Neural progenitor cell (in vitro differentiated cells): ENCODE measurements at regions not wholly inside any gene's neighbourhood (a gene's known extent, or its start where the extent isn't known, plus 50 kb on each side); places are given as distances from the start of the nearest gene placed in this dataset.

Source experiments
- DNase-seq: peaks from one replicate; pipeline ENCODE4 v3.0.0-alpha.2; 2016; ENCODE audit warnings: low spot score
- H2AFZ ChIP-seq: fragments of 200-600 bp; sonication (generic); replicated peaks from 2 replicates; pipeline ENCODE4 v1.6.1; 2016; ENCODE audit warnings: antibody characterized with exemption
- H3F3A ChIP-seq: fragments of 200-600 bp; sonication (generic); 2 replicates; pipeline ENCODE4 v1.6.1; 2016; ENCODE audit warnings: antibody characterized with exemption, low read depth
- H3K27ac ChIP-seq: fragments of 200-600 bp; sonication (generic); 2 replicates; pipeline ENCODE4 v1.5.1; 2016; ENCODE audit warnings: mild to moderate bottlenecking
- H3K27me3 ChIP-seq: fragments of 200-600 bp; sonication (generic); 2 replicates; pipeline ENCODE4 v1.6.1; 2016; ENCODE audit warnings: mild to moderate bottlenecking, moderate library complexity
- H3K36me3 ChIP-seq: fragments of 200-600 bp; sonication (generic); 2 replicates; pipeline ENCODE4 v1.5.1; 2016
- H3K4me1 ChIP-seq: fragments of 200-600 bp; sonication (generic); 2 replicates; pipeline ENCODE4 v1.6.1; 2016; ENCODE audit warnings: mixed run types
- H3K4me2 ChIP-seq: fragments of 200-600 bp; sonication (generic); 2 replicates; pipeline ENCODE4 v1.6.1; 2016
- H3K4me3 ChIP-seq: fragments of 200-600 bp; sonication (generic); 2 replicates; pipeline ENCODE4 v1.5.1; 2016
- H3K79me2 ChIP-seq: fragments of 200-600 bp; sonication (generic); 2 replicates; pipeline ENCODE4 v1.6.1; 2016; ENCODE audit warnings: low read depth
- H3K9ac ChIP-seq: fragments of 200-600 bp; sonication (generic); 2 replicates; pipeline ENCODE4 v1.6.1; 2016
- H3K9me3 ChIP-seq: fragments of 200-600 bp; sonication (generic); 2 replicates; pipeline ENCODE4 v1.5.1; 2016; ENCODE audit warnings: low read depth
- H4K20me1 ChIP-seq: fragments of 200-600 bp; sonication (generic); 2 replicates; pipeline ENCODE4 v1.6.1; 2016; ENCODE audit warnings: low read depth
- H3K27ac Mint-ChIP-seq: 3 replicates; pipeline ENCODE4 v1.8.0; 2021; ENCODE audit warnings: mixed read lengths
- H3K27me3 Mint-ChIP-seq: 2 replicates; pipeline ENCODE4 v1.8.0; 2022; ENCODE audit warnings: low read depth, mild to moderate bottlenecking, inconsistent platforms, moderate library complexity, mixed read lengths; ENCODE audit not compliant: insufficient read depth
- H3K36me3 Mint-ChIP-seq: 3 replicates; pipeline ENCODE4 v1.8.0; 2021; ENCODE audit warnings: mixed read lengths
- H3K4me1 Mint-ChIP-seq: 3 replicates; pipeline ENCODE4 v1.8.0; 2021; ENCODE audit warnings: mixed read lengths
- H3K4me3 Mint-ChIP-seq: 3 replicates; pipeline ENCODE4 v1.8.0; 2021; ENCODE audit warnings: mild to moderate bottlenecking, moderate library complexity, mixed read lengths
- H3K9me3 Mint-ChIP-seq: 3 replicates; pipeline ENCODE4 v1.8.0; 2020; ENCODE audit warnings: mixed read lengths
- CTCF ChIP-seq: fragments of 200-600 bp; sonication (generic); IDR thresholded peaks from 2 replicates; pipeline ENCODE4 v1.5.1; 2017; ENCODE audit warnings: antibody characterized with exemption, mild to moderate bottlenecking
- EZH2 ChIP-seq: fragments of 200-600 bp; sonication (generic); IDR thresholded peaks from 2 replicates; pipeline ENCODE4 v1.6.1; 2017; ENCODE audit warnings: antibody characterized with exemption, mild to moderate bottlenecking, moderate library complexity
- EZH2phosphoT487 ChIP-seq: fragments of 200-600 bp; sonication (generic); IDR thresholded peaks from 2 replicates; pipeline ENCODE4 v1.6.1; 2017; ENCODE audit warnings: antibody characterized with exemption

- Mint-ChIP-seq H3K9me3 (no peaks in the 10 kb centered on the region), H3K4me3 (no peak overlapping the region), H3K4me1 (no peaks in the 10 kb centered on the region), H3K27ac (no peak overlapping the region), H3K36me3 (no peaks in the 10 kb centered on the region), H3K27me3 (no peaks in the 10 kb centered on the region)
- no peaks in the 10 kb centered on the region for H3K4me1 ChIP-seq
- no peaks in the 10 kb centered on the region for H3K36me3 ChIP-seq
- no peaks in the 10 kb centered on the region for H3K9me3 ChIP-seq
- H2AFZ ChIP-seq, result peak overlapping the region; percentile 18
- H4K20me1 ChIP-seq, result no peaks in the 10 kb centered on the region
- no peak overlapping the region for H3K9ac ChIP-seq
- DNase-seq, result no peak
- no peak overlapping the region for H3K4me2 ChIP-seq
- no peaks in the 10 kb centered on the region for H3F3A ChIP-seq
- no peaks in the 10 kb centered on the region for H3K79me2 ChIP-seq
- H3K27ac ChIP-seq, result no peak overlapping the region
- TF ChIP-seq EZH2 (no peak), CTCF (no peak), EZH2phosphoT487 (no peak)
- H3K4me3 ChIP-seq, result no peak overlapping the region
- no peaks in the 10 kb centered on the region for H3K27me3 ChIP-seq
Measured at GRCh38 chr6:18053555-18054445, 66.4 kb upstream of the KIF13A start.

- H3K9me3 Mint-ChIP-seq, result no peaks in the 10 kb centered on the region
- Histone ChIP-seq H3K9ac (no peak overlapping the region), H3K79me2 (no peaks in the 10 kb centered on the region), H3K4me2 (no peak overlapping the region), H3K36me3 (no peaks in the 10 kb centered on the region), H3K27me3 (no peaks in the 10 kb centered on the region), H4K20me1 (no peaks in the 10 kb centered on the region), H3K27ac (no peak overlapping the region), H3K4me3 (no peak overlapping the region), H2AFZ (no peak overlapping the region), H3K9me3 (no peaks in the 10 kb centered on the region), H3K4me1 (no peaks in the 10 kb centered on the region), H3F3A (no peaks in the 10 kb centered on the region)
- TF ChIP-seq EZH2phosphoT487, result no peak
- TF ChIP-seq EZH2, result no peak
- TF ChIP-seq CTCF, result no peak
- no peak overlapping the region for H3K27ac Mint-ChIP-seq
- DNase-seq, result no peak
- H3K27me3 Mint-ChIP-seq, result no peaks in the 10 kb centered on the region
- no peaks in the 10 kb centered on the region for H3K36me3 Mint-ChIP-seq
- H3K4me1 Mint-ChIP-seq, result no peaks in the 10 kb centered on the region
- no peak overlapping the region for H3K4me3 Mint-ChIP-seq
Measured at GRCh38 chr6:18053078-18053477, 65.6 kb upstream of the KIF13A start.

- Mint-ChIP-seq H3K4me1 (no peaks in the 10 kb centered on the region), H3K4me3 (no peak overlapping the region), H3K9me3 (no peaks in the 10 kb centered on the region), H3K36me3 (no peaks in the 10 kb centered on the region), H3K27me3 (no peaks in the 10 kb centered on the region), H3K27ac (no peak overlapping the region)
- H3K27me3 ChIP-seq, result no peaks in the 10 kb centered on the region
- H4K20me1 ChIP-seq, result no peaks in the 10 kb centered on the region
- H3K4me1 ChIP-seq, result no peaks in the 10 kb centered on the region
- H3F3A ChIP-seq, result no peaks in the 10 kb centered on the region
- no peak overlapping the region for H3K27ac ChIP-seq
- no peak overlapping the region for H3K9ac ChIP-seq
- no peaks in the 10 kb centered on the region for H3K36me3 ChIP-seq
- H3K79me2 ChIP-seq, result no peaks in the 10 kb centered on the region
- H2AFZ ChIP-seq, result no peak overlapping the region
- TF ChIP-seq CTCF, result no peak
- TF ChIP-seq EZH2phosphoT487, result no peak
- TF ChIP-seq EZH2, result no peak
- no peak overlapping the region for H3K4me2 ChIP-seq
- no peak overlapping the region for H3K4me3 ChIP-seq
- DNase-seq, result no peak
- no peaks in the 10 kb centered on the region for H3K9me3 ChIP-seq
Measured at GRCh38 chr6:18049646-18050045, 62.2 kb upstream of the KIF13A start.
